ENCODE measurements at regions not wholly inside any gene's neighbourhood (a gene's known extent, or its start where the extent isn't known, plus 50 kb on each side); places are given as distances from the start of the nearest gene placed in this dataset.
"Not testable (repeated sequence)": the region's sequence is repeated elsewhere in the genome, so short reads cannot be mapped to it uniquely, and the experiment has no call there.

- DNase-seq (ENCODE audit: low read depth in 2 of 2, low spot score in 1 of 2) = no peak
Measured at GRCh38 chr3:104088738-104089137, 1278.0 kb upstream of the ALCAM start.

GRCh38 chr3:104089987-104090386 lies 1276.7 kb upstream of the ALCAM start:
- not testable (repeated sequence) for DNase-seq (ENCODE audit: low read depth in 2 of 2, low spot score in 1 of 2)

- DNase-seq (ENCODE audit: low read depth in 2 of 2, low spot score in 1 of 2) = no peak
Measured at GRCh38 chr3:104101736-104102135, 1265.0 kb upstream of the ALCAM start.

- no peak for DNase-seq (ENCODE audit: low read depth in 2 of 2, low spot score in 1 of 2)
Measured at GRCh38 chr3:104102386-104102785, 1264.3 kb upstream of the ALCAM start.

GRCh38 chr3:104106276-104106675 lies 1260.4 kb upstream of the ALCAM start:
- DNase-seq (ENCODE audit: low read depth in 2 of 2, low spot score in 1 of 2) = no peak

- no peak for DNase-seq (ENCODE audit: low read depth in 2 of 2, low spot score in 1 of 2)
Measured at GRCh38 chr3:104108522-104108921, 1258.2 kb upstream of the ALCAM start.

- DNase-seq (ENCODE audit: low read depth in 2 of 2, low spot score in 1 of 2) = no peak
Measured at GRCh38 chr3:104126463-104126862, 1240.2 kb upstream of the ALCAM start.

GRCh38 chr3:104126864-104127553 lies 1239.7 kb upstream of the ALCAM start:
- no peak for DNase-seq (ENCODE audit: low read depth in 2 of 2, low spot score in 1 of 2)

GRCh38 chr3:104127830-104128229 lies 1238.9 kb upstream of the ALCAM start:
- no peak for DNase-seq (ENCODE audit: low read depth in 2 of 2, low spot score in 1 of 2)

GRCh38 chr3:104132566-104133403 lies 1233.9 kb upstream of the ALCAM start:
- DNase-seq (ENCODE audit: low read depth in 2 of 2, low spot score in 1 of 2) = no peak

- DNase-seq (ENCODE audit: low read depth in 2 of 2, low spot score in 1 of 2) = no peak
Measured at GRCh38 chr3:104133630-104134029, 1233.1 kb upstream of the ALCAM start.

- no peak for DNase-seq (ENCODE audit: low read depth in 2 of 2, low spot score in 1 of 2)
Measured at GRCh38 chr3:104137116-104137515, 1229.6 kb upstream of the ALCAM start.

GRCh38 chr3:104145164-104145563 lies 1221.5 kb upstream of the ALCAM start:
- no peak for DNase-seq (ENCODE audit: low read depth in 2 of 2, low spot score in 1 of 2)

- DNase-seq (ENCODE audit: low read depth in 2 of 2, low spot score in 1 of 2) = no peak
Measured at GRCh38 chr3:104149154-104149553, 1217.6 kb upstream of the ALCAM start.

- no peak for DNase-seq (ENCODE audit: low read depth in 2 of 2, low spot score in 1 of 2)
Measured at GRCh38 chr3:104150724-104151123, 1216.0 kb upstream of the ALCAM start.

- no peak for DNase-seq (ENCODE audit: low read depth in 2 of 2, low spot score in 1 of 2)
Measured at GRCh38 chr3:104154896-104155295, 1211.8 kb upstream of the ALCAM start.

GRCh38 chr3:104165866-104166265 lies 1200.8 kb upstream of the ALCAM start:
- DNase-seq (ENCODE audit: low read depth in 2 of 2, low spot score in 1 of 2) = no peak

GRCh38 chr3:104168386-104168785 lies 1198.3 kb upstream of the ALCAM start:
- DNase-seq (ENCODE audit: low read depth in 2 of 2, low spot score in 1 of 2) = no peak

GRCh38 chr3:104175696-104176095 lies 1191.0 kb upstream of the ALCAM start:
- DNase-seq (ENCODE audit: low read depth in 2 of 2, low spot score in 1 of 2) = no peak

- no peak for DNase-seq (ENCODE audit: low read depth in 2 of 2, low spot score in 1 of 2)
Measured at GRCh38 chr3:104176706-104177105, 1190.0 kb upstream of the ALCAM start.

- no peak for DNase-seq (ENCODE audit: low read depth in 2 of 2, low spot score in 1 of 2)
Measured at GRCh38 chr3:104178680-104179079, 1188.0 kb upstream of the ALCAM start.

GRCh38 chr3:104180906-104181305 lies 1185.8 kb upstream of the ALCAM start:
- DNase-seq (ENCODE audit: low read depth in 2 of 2, low spot score in 1 of 2) = no peak

- no peak for DNase-seq (ENCODE audit: low read depth in 2 of 2, low spot score in 1 of 2)
Measured at GRCh38 chr3:104190681-104191080, 1176.0 kb upstream of the ALCAM start.

Measured in stimulated activated CD8-positive, alpha-beta memory T cell treated with anti-CD3 and anti-CD28 coated beads, Interleukin-4, amount 100 ng/mL, for 4 hours (primary cell).